ENCODE measurements at regions not wholly inside any gene's neighbourhood (a gene's known extent, or its start where the extent isn't known, plus 50 kb on each side); places are given as distances from the start of the nearest gene placed in this dataset.

- H3K9ac ChIP-seq (ENCODE audit: low read length) = no peak overlapping the region
Observed at GRCh38 chr16:10318798-10319500, 66.9 kb upstream of the ATF7IP2 start.

GRCh38 chr16:10321407-10322387, 64.2 kb upstream of the ATF7IP2 start:
- H3K27ac ChIP-seq (ENCODE audit: low read length) = no peak overlapping the region
- no peak for TF ChIP-seq EZH2 (optimal IDR thresholded peaks at IDR 0.05; ENCODE audit: low read depth, low read length)
- TF ChIP-seq, protein P1, sequence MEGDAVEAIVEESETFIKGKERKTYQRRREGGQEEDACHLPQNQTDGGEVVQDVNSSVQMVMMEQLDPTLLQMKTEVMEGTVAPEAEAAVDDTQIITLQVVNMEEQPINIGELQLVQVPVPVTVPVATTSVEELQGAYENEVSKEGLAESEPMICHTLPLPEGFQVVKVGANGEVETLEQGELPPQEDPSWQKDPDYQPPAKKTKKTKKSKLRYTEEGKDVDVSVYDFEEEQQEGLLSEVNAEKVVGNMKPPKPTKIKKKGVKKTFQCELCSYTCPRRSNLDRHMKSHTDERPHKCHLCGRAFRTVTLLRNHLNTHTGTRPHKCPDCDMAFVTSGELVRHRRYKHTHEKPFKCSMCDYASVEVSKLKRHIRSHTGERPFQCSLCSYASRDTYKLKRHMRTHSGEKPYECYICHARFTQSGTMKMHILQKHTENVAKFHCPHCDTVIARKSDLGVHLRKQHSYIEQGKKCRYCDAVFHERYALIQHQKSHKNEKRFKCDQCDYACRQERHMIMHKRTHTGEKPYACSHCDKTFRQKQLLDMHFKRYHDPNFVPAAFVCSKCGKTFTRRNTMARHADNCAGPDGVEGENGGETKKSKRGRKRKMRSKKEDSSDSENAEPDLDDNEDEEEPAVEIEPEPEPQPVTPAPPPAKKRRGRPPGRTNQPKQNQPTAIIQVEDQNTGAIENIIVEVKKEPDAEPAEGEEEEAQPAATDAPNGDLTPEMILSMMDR (IDR thresholded peaks at IDR 0.05; ENCODE audit: low read length) = no peak
- TF ChIP-seq EZH2phosphoT487 (IDR thresholded peaks at IDR 0.05; ENCODE audit: low read length) = no peak
- H3K4me2 ChIP-seq (ENCODE audit: low read depth, low read length) = no peak overlapping the region
- H3K27me3 ChIP-seq (replicated peaks; ENCODE audit: insufficient read depth, low read length) = no peaks in the 10 kb centered on the region
- no peaks in the 10 kb centered on the region for H3K9me2 ChIP-seq (replicated peaks; ENCODE audit: insufficient read depth, low read length)
- no peak overlapping the region for H2AFZ ChIP-seq (ENCODE audit: low read length)
- H3K9ac ChIP-seq (ENCODE audit: low read length) = no peak overlapping the region
- no peak for DNase-seq
- H3K4me3 ChIP-seq (ENCODE audit: low read length) = no peak overlapping the region
- H3K79me2 ChIP-seq (ENCODE audit: low read length) = no peaks in the 10 kb centered on the region
- H3F3A ChIP-seq (ENCODE audit: insufficient read depth, low read length) = 0 out of 2 replicates have a peak, but pooled peaks cover 4% of the 10 kb centered on the region
- no peaks in the 10 kb centered on the region for H3K36me3 ChIP-seq (replicated peaks; ENCODE audit: insufficient read depth, low read length)
- H4K20me1 ChIP-seq (ENCODE audit: insufficient read depth, low read length) = no peaks in the 10 kb centered on the region
- H3K9me3 ChIP-seq (replicated peaks; ENCODE audit: insufficient read depth, low read length) = no peaks in the 10 kb centered on the region
- no peaks in the 10 kb centered on the region for H3K4me1 ChIP-seq (ENCODE audit: low read length)

More at GRCh38 chr16:10318798-10319500, 66.9 kb upstream of the ATF7IP2 start:
- Histone ChIP-seq H3K27me3 (replicated peaks; ENCODE audit: insufficient read depth, low read length) (no peaks in the 10 kb centered on the region), H3K4me3 (ENCODE audit: low read length) (no peak overlapping the region), H3K4me1 (ENCODE audit: low read length) (no peaks in the 10 kb centered on the region), H3K4me2 (ENCODE audit: low read depth, low read length) (no peak overlapping the region), H3K9me3 (replicated peaks; ENCODE audit: insufficient read depth, low read length) (no peaks in the 10 kb centered on the region), H3K79me2 (ENCODE audit: low read length) (no peaks in the 10 kb centered on the region), H4K20me1 (ENCODE audit: insufficient read depth, low read length) (no peaks in the 10 kb centered on the region), H2AFZ (ENCODE audit: low read length) (no peak overlapping the region), H3K36me3 (replicated peaks; ENCODE audit: insufficient read depth, low read length) (no peaks in the 10 kb centered on the region), H3K9me2 (replicated peaks; ENCODE audit: insufficient read depth, low read length) (no peaks in the 10 kb centered on the region), H3K27ac (ENCODE audit: low read length) (no peak overlapping the region), H3F3A (ENCODE audit: insufficient read depth, low read length) (0 out of 2 replicates have a peak, but pooled peaks cover 4% of the 10 kb centered on the region)
- no peak for DNase-seq
- TF ChIP-seq, protein P1 (IDR thresholded peaks at IDR 0.05; ENCODE audit: low read length) = no peak
- no peak for TF ChIP-seq EZH2phosphoT487 (IDR thresholded peaks at IDR 0.05; ENCODE audit: low read length)
- no peak for TF ChIP-seq EZH2 (optimal IDR thresholded peaks at IDR 0.05; ENCODE audit: low read depth, low read length)

GRCh38 chr16:10322723-10323527, 62.9 kb upstream of the ATF7IP2 start:
- H3K9me2 ChIP-seq (replicated peaks; ENCODE audit: insufficient read depth, low read length) = no peaks in the 10 kb centered on the region
- no peaks in the 10 kb centered on the region for H3K79me2 ChIP-seq (ENCODE audit: low read length)
- no peak overlapping the region for H3K4me2 ChIP-seq (ENCODE audit: low read depth, low read length)
- no peak overlapping the region for H3K4me3 ChIP-seq (ENCODE audit: low read length)
- no peaks in the 10 kb centered on the region for H3K27me3 ChIP-seq (replicated peaks; ENCODE audit: insufficient read depth, low read length)
- no peak overlapping the region for H2AFZ ChIP-seq (ENCODE audit: low read length)
- H3K27ac ChIP-seq (ENCODE audit: low read length) = no peak overlapping the region
- no peak overlapping the region for H3K9ac ChIP-seq (ENCODE audit: low read length)
- no peaks in the 10 kb centered on the region for H3K9me3 ChIP-seq (replicated peaks; ENCODE audit: insufficient read depth, low read length)
- H3K36me3 ChIP-seq (replicated peaks; ENCODE audit: insufficient read depth, low read length) = no peaks in the 10 kb centered on the region
- no peak for DNase-seq
- H3F3A ChIP-seq (ENCODE audit: insufficient read depth, low read length) = 0 out of 2 replicates have a peak, but pooled peaks cover 4% of the 10 kb centered on the region
- TF ChIP-seq EZH2phosphoT487 (IDR thresholded peaks at IDR 0.05; ENCODE audit: low read length) (no peak), EZH2 (optimal IDR thresholded peaks at IDR 0.05; ENCODE audit: low read depth, low read length) (no peak)
- TF ChIP-seq, protein P1 (IDR thresholded peaks at IDR 0.05; ENCODE audit: low read length) = no peak
- no peaks in the 10 kb centered on the region for H3K4me1 ChIP-seq (ENCODE audit: low read length)
- H4K20me1 ChIP-seq (ENCODE audit: insufficient read depth, low read length) = no peaks in the 10 kb centered on the region

Data from MM.1S (cell line).